HepG2 (cell line): ENCODE measurements at regions not wholly inside any gene's neighbourhood (a gene's known extent, or its start where the extent isn't known, plus 50 kb on each side); places are given as distances from the start of the nearest gene placed in this dataset.

Experiments used
- ATAC-seq: fragments of 200-7000 bp; cut with Tn5 transposase; 3 replicates; pipeline ENCODE4 v1.9.1; 2020; ENCODE audit warnings: mild to moderate bottlenecking, moderate library complexity
- BruUV-seq: library from RNA; stranded (reverse); fragments of 400-500 nt; replicated peaks from 2 replicates; lab custom pipeline; 2021; lab: Mats Ljungman, UMichigan
- CTCF ChIA-PET: fragments of 300-600 bp; formaldehyde crosslinking; extraction: SDS; loops from one replicate; lab custom pipeline; 2021; ENCODE audit warnings: low total read pairs, inconsistent platforms, low intra/inter-chr PET ratio; lab: Yijun Ruan, JAX
- POLR2A ChIA-PET: fragments of 350-600 bp; sonication (Branson Sonifier 250); formaldehyde crosslinking; loops from one replicate; lab custom pipeline; 2020; ENCODE audit warnings: antibody characterized with exemption, inconsistent platforms; lab: Yijun Ruan, JAX
- DNase-seq: peaks from one replicate; pipeline ENCODE4 v3.0.0-alpha.2; 2015; ENCODE audit warnings: low spot score
- FAIRE-seq: peaks from 3 replicates; lab custom pipeline; 2011; peaks lifted over from hg19 to GRCh38; lab: Jason Lieb, UNC
- H2AFZ ChIP-seq: one replicate; pipeline ENCODE4 v1.6.1; 2011; ENCODE audit warnings: low read length, inconsistent platforms
- H3K27ac ChIP-seq: fragments of 300-600 bp; 3 replicates; pipeline ENCODE4 v1.8.0; 2011; ENCODE audit warnings: mixed run types, mild to moderate bottlenecking, mixed read lengths, low read length, inconsistent platforms; ENCODE audit not compliant: insufficient read depth; ENCODE audit errors: extremely low read length
- H3K27me3 ChIP-seq, 2 experiments: fragments of 200-600 bp in 1 of 2; 2 replicates in 1 of 2; 3 replicates in 1 of 2; pipeline versions ENCODE4 v1.6.0 to v1.8.0; 2011; ENCODE audit warnings: low read length in 2 of 2, mild to moderate bottlenecking in 2 of 2, moderate library complexity in 2 of 2, inconsistent platforms in 1 of 2; ENCODE audit not compliant: insufficient read depth in 2 of 2, control insufficient read depth in 1 of 2
- H3K36me3 ChIP-seq, 2 experiments: fragments of 200-600 bp in 1 of 2; replicated peaks in 1 of 2; 2 replicates in 1 of 2; 3 replicates in 1 of 2; pipeline versions ENCODE4 v1.5.1 to v1.8.0; 2011; ENCODE audit warnings: low read length in 2 of 2, inconsistent platforms in 1 of 2; ENCODE audit not compliant: insufficient read depth in 2 of 2, control insufficient read depth in 1 of 2
- H3K4me1 ChIP-seq: 2 replicates; pipeline ENCODE4 v1.5.1; 2012; ENCODE audit warnings: low read length, inconsistent platforms; ENCODE audit not compliant: insufficient read depth
- H3K4me2 ChIP-seq: 2 replicates; pipeline ENCODE4 v1.6.0; 2011; ENCODE audit warnings: low read depth, low read length, inconsistent platforms
- H3K4me3 ChIP-seq, 3 experiments: fragments of 200-600 bp in 1 of 3; sonication (generic), shearing (Covaris generic) in 1 of 3; replicated peaks in 1 of 3; 2 replicates each; pipeline ENCODE4 v1.5.1; 2011 to 2016; ENCODE audit warnings: low read length in 3 of 3, inconsistent platforms in 2 of 3, low read depth in 2 of 3, mild to moderate bottlenecking in 2 of 3, control low read depth in 1 of 3, mixed read lengths in 1 of 3; ENCODE audit not compliant: insufficient read depth in 1 of 3
- H3K79me2 ChIP-seq: one replicate; pipeline ENCODE4 v1.6.1; 2011; ENCODE audit warnings: low read length, inconsistent platforms; ENCODE audit not compliant: insufficient read depth
- H3K9ac ChIP-seq: 2 replicates; pipeline ENCODE4 v1.6.0; 2011; ENCODE audit warnings: mild to moderate bottlenecking, low read depth, low read length, inconsistent platforms; ENCODE audit not compliant: insufficient read depth
- H3K9me3 ChIP-seq: 2 replicates; pipeline ENCODE4 v1.5.1; 2012; ENCODE audit warnings: mild to moderate bottlenecking, low read length
- H4K20me1 ChIP-seq: 2 replicates; pipeline ENCODE4 v1.6.0; 2011; ENCODE audit warnings: inconsistent platforms, mild to moderate bottlenecking, low read length, moderate library complexity; ENCODE audit not compliant: insufficient read depth
- ATF7 ChIP-seq, 2 experiments: fragments of 450-650 bp in 1 of 2; sonication (generic) in 1 of 2; formaldehyde crosslinking in 1 of 2; IDR thresholded peaks; 2 replicates each; pipeline versions ENCODE4 v1.4.0 to v1.6.1; 2016 to 2020; ENCODE audit warnings: antibody characterized with exemption in 1 of 2, mild to moderate bottlenecking in 1 of 2, missing genetic modification reagents in 1 of 2
- DNMT1 ChIP-seq: sonication (generic); formaldehyde crosslinking; IDR thresholded peaks from 2 replicates; pipeline ENCODE4 v1.5.1; 2020; ENCODE audit warnings: mild to moderate bottlenecking, missing genetic modification reagents
- ELK4 ChIP-seq: sonication (generic); formaldehyde crosslinking; IDR thresholded peaks from 2 replicates; pipeline ENCODE4 v1.9.0; 2021; ENCODE audit warnings: missing genetic modification reagents, borderline replicate concordance
- ETS1 ChIP-seq: sonication (generic); formaldehyde crosslinking; IDR thresholded peaks from 2 replicates; pipeline ENCODE4 v1.4.0; 2020; ENCODE audit warnings: missing genetic modification reagents
- MED13 ChIP-seq: sonication (generic); formaldehyde crosslinking; IDR thresholded peaks from 2 replicates; pipeline ENCODE4 v1.5.0; 2020; ENCODE audit warnings: missing genetic modification reagents
- SMAD9 ChIP-seq: sonication (generic); formaldehyde crosslinking; IDR thresholded peaks from 2 replicates; pipeline ENCODE4 v1.5.1; 2020; ENCODE audit warnings: mild to moderate bottlenecking, missing genetic modification reagents
- TRIM22 ChIP-seq: fragments of 450-650 bp; IDR thresholded peaks from 2 replicates; pipeline ENCODE4 v1.6.1; 2017
- ZMYM3 ChIP-seq: sonication (generic); formaldehyde crosslinking; IDR thresholded peaks from 2 replicates; pipeline ENCODE4 v1.5.1; 2020; ENCODE audit warnings: mild to moderate bottlenecking, missing genetic modification reagents
- ZNF232 ChIP-seq: sonication (generic); formaldehyde crosslinking; IDR thresholded peaks from 2 replicates; pipeline ENCODE4 v1.4.0; 2020; ENCODE audit warnings: missing genetic modification reagents, borderline replicate concordance
- ZNF260 ChIP-seq: sonication (generic); formaldehyde crosslinking; IDR thresholded peaks from 2 replicates; pipeline ENCODE4 v1.4.0; 2020; ENCODE audit warnings: missing genetic modification reagents, low read depth, mild to moderate bottlenecking, borderline replicate concordance
- ZNF549 ChIP-seq: sonication (generic); formaldehyde crosslinking; IDR thresholded peaks from 2 replicates; pipeline ENCODE4 v1.5.0; 2020; ENCODE audit warnings: missing genetic modification reagents
- WGBS: methylation state at CpG from one replicate; pipeline ENCODE4 v1.1.6; 2017; ENCODE audit warnings: low lambda C conversion rate; 5-methylcytosine and 5-hydroxymethylcytosine counted together
- in situ Hi-C: cut with HindIII; loops from 2 replicates; pipeline ENCODE4 v1.10.0; 2017; ENCODE audit warnings: low pct_unique_long_range_greater_than_20kb; ENCODE audit not compliant: extremely low pct_ligation_motif_present
- intact Hi-C: fragments of 100-400 bp; cut with micrococcal nuclease; formaldehyde crosslinking; loops from one replicate; pipeline ENCODE4 v1.10.0; 2022; ENCODE audit not compliant: unreplicated experiment

- POLR2A ChIA-PET: no interaction called here
- WGBS: 0% methylated on average over 1 of the region's 1 CpG
Measured at GRCh38 chr4:83894831-83895230, 358.9 kb downstream of the GPAT3 start.

GRCh38 chr4:83890816-83891215 lies 354.9 kb downstream of the GPAT3 start:
- Histone ChIP-seq H3K36me3 (no peaks in the 10 kb centered on the region), H3K4me2 (no peak overlapping the region), H3K9ac (no peak overlapping the region), H3K9me3 (no peaks in the 10 kb centered on the region), H4K20me1 (no peaks in the 10 kb centered on the region), H3K4me1 (no peaks in the 10 kb centered on the region), H3K27me3 (no peaks in the 10 kb centered on the region; a peak in 1 of 5 replicates), H3K79me2 (no peaks in the 10 kb centered on the region), H3K4me3 (no peak overlapping the region), H3K27ac (no peak overlapping the region), H2AFZ (no peak overlapping the region)
- intact Hi-C loops: no loop called here
- no TSS peak for BruUV-seq
- ChIA-PET POLR2A (no interaction called here), CTCF (no interaction called here)
- ATAC-seq (no peak), DNase-seq (no peak), FAIRE-seq (no peak)
- 96% methylated on average over 1 of the region's 1 CpG for WGBS
- in situ Hi-C loops: no loop called here
- no peak for TF ChIP-seq ATF7 (IDR thresholded peaks at IDR 0.05)
- no peak for TF ChIP-seq ATF7 (CRISPR knock-in tag; IDR thresholded peaks at IDR 0.05)
- no peak for TF ChIP-seq MED13
- TF ChIP-seq DNMT1 (CRISPR knock-in tag): no peak
- no peak for TF ChIP-seq TRIM22
- TF ChIP-seq ZNF260: no peak
- TF ChIP-seq ZNF232: no peak

More at GRCh38 chr4:83894831-83895230, 358.9 kb downstream of the GPAT3 start:
- Histone ChIP-seq H3K4me1 (no peaks in the 10 kb centered on the region), H3K9ac (no peak overlapping the region), H3K36me3 (no peaks in the 10 kb centered on the region), H4K20me1 (no peaks in the 10 kb centered on the region), H3K4me2 (no peak overlapping the region), H3K79me2 (no peaks in the 10 kb centered on the region), H3K9me3 (no peaks in the 10 kb centered on the region), H3K4me3 (no peak overlapping the region), H3K27ac (no peak overlapping the region), H3K27me3 (no peaks in the 10 kb centered on the region; a peak in 1 of 5 replicates), H2AFZ (no peak overlapping the region)
- ATAC-seq (no peak), FAIRE-seq (no peak), DNase-seq (no peak)
- intact Hi-C loops (no loop called here), in situ Hi-C loops (no loop called here)
- CTCF ChIA-PET: no interaction called here
- BruUV-seq: no TSS peak
- no peak for TF ChIP-seq ETS1 (CRISPR knock-in tag)
- no peak for TF ChIP-seq ELK4
- TF ChIP-seq ZMYM3 (CRISPR knock-in tag): no peak
- no peak for TF ChIP-seq ZNF549 (CRISPR knock-in tag)
- no peak for TF ChIP-seq SMAD9 (CRISPR knock-in tag)
